ENCODE measurements at regions not wholly inside any gene's neighbourhood (a gene's known extent, or its start where the extent isn't known, plus 50 kb on each side); places are given as distances from the start of the nearest gene placed in this dataset.

GRCh38 chr20:40808936-40809335 is 119.9 kb upstream of the MAFB start:
- no peak for DNase-seq (ENCODE audit: low read depth)

GRCh38 chr20:40809361-40809760 is 120.3 kb upstream of the MAFB start:
- no peak for DNase-seq (ENCODE audit: low read depth)

- DNase-seq (ENCODE audit: low read depth) = no peak
Observed at GRCh38 chr20:40810332-40811000, 121.4 kb upstream of the MAFB start.

GRCh38 chr20:40811004-40811403 is 122.0 kb upstream of the MAFB start:
- no peak for DNase-seq (ENCODE audit: low read depth)

- DNase-seq (ENCODE audit: low read depth) = no peak
Observed at GRCh38 chr20:40811660-40812414, 122.8 kb upstream of the MAFB start.

- no peak for DNase-seq (ENCODE audit: low read depth)
Observed at GRCh38 chr20:40812415-40812925, 123.4 kb upstream of the MAFB start.

GRCh38 chr20:40813029-40813431 is 124.0 kb upstream of the MAFB start:
- no peak for DNase-seq (ENCODE audit: low read depth)

GRCh38 chr20:40813708-40814630 is 124.9 kb upstream of the MAFB start:
- no peak for DNase-seq (ENCODE audit: low read depth)

- no peak for DNase-seq (ENCODE audit: low read depth)
Observed at GRCh38 chr20:40814631-40814960, 125.6 kb upstream of the MAFB start.

GRCh38 chr20:40815156-40816038 is 126.4 kb upstream of the MAFB start:
- DNase-seq (ENCODE audit: low read depth) = no peak

- no peak for DNase-seq (ENCODE audit: low read depth)
Observed at GRCh38 chr20:40816039-40816352, 127.0 kb upstream of the MAFB start.

GRCh38 chr20:40821429-40821828 is 132.4 kb upstream of the MAFB start:
- DNase-seq (ENCODE audit: low read depth) = no peak

GRCh38 chr20:40826699-40827098 is 137.7 kb upstream of the MAFB start:
- no peak for DNase-seq (ENCODE audit: low read depth)

GRCh38 chr20:40835321-40835720 is 146.3 kb upstream of the MAFB start:
- DNase-seq (ENCODE audit: low read depth) = no peak

- no peak for DNase-seq (ENCODE audit: low read depth)
Observed at GRCh38 chr20:40838509-40838908, 149.5 kb upstream of the MAFB start.

- no peak for DNase-seq (ENCODE audit: low read depth)
Observed at GRCh38 chr20:40843251-40843650, 154.2 kb upstream of the MAFB start.

GRCh38 chr20:40844332-40844731 is 155.3 kb upstream of the MAFB start:
- DNase-seq (ENCODE audit: low read depth) = no peak

- no peak for DNase-seq (ENCODE audit: low read depth)
Observed at GRCh38 chr20:40848096-40848495, 159.1 kb upstream of the MAFB start.

GRCh38 chr20:40848526-40848925 is 159.5 kb upstream of the MAFB start:
- DNase-seq (ENCODE audit: low read depth) = no peak

- no peak for DNase-seq (ENCODE audit: low read depth)
Observed at GRCh38 chr20:40849456-40849855, 160.4 kb upstream of the MAFB start.

- no peak for DNase-seq (ENCODE audit: low read depth)
Observed at GRCh38 chr20:40851051-40851450, 162.0 kb upstream of the MAFB start.

- DNase-seq (ENCODE audit: low read depth) = no peak
Observed at GRCh38 chr20:40855269-40855668, 166.2 kb upstream of the MAFB start.

Data from activated T-helper 1 cell treated with Interleukin-2 at 50 U/mL for 16 hours (primary cell).